ENCODE measurements at regions not wholly inside any gene's neighbourhood (a gene's known extent, or its start where the extent isn't known, plus 50 kb on each side); places are given as distances from the start of the nearest gene placed in this dataset.

DNA sequence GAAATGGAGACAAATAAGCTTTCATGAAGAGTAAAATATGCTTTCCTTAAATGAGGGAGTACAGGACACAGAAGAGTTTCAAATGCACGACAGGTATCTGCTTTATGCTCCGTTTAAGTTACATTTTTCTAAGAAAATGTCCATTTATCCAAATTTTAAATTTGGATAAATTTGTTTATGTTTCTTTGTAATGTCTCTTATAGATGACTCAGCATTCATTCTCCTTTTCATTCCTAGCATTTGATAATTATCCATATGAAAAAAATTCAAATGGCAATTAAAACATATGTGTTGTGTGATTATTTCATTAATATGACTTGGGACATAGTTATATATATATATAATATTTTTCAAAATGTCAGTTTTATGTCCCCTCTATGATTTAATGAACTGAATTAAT is 1449.3 kb downstream of the SLITRK1 start:
- no peak for TF ChIP-seq CTCF (IDR thresholded peaks at IDR 0.05)
- no peaks in the 10 kb centered on the region for H3K79me2 ChIP-seq
- no peak overlapping the region for H3K4me3 ChIP-seq (ENCODE audit: low read depth, low read length)
- H2AFZ ChIP-seq: no peak overlapping the region
- H3K36me3 ChIP-seq (ENCODE audit: control insufficient read depth, insufficient read depth, low read length): no peaks in the 10 kb centered on the region
- no peak overlapping the region for H3K4me2 ChIP-seq (ENCODE audit: low read length)
- no peaks in the 10 kb centered on the region for H3K4me1 ChIP-seq
- no peaks in the 10 kb centered on the region for H3K27me3 ChIP-seq (ENCODE audit: control insufficient read depth, insufficient read depth, low read length)
- H3K27ac ChIP-seq: no peak overlapping the region
- H3K9ac ChIP-seq: no peak overlapping the region
- H3K9me3 ChIP-seq (ENCODE audit: control insufficient read depth, low read length): no peaks in the 10 kb centered on the region

GRCh38 chr13:82412749-82413148 is 1469.5 kb downstream of the SLITRK1 start:
- Histone ChIP-seq H3K4me2 (ENCODE audit: low read length) (no peak overlapping the region), H3K27me3 (ENCODE audit: control insufficient read depth, insufficient read depth, low read length) (no peaks in the 10 kb centered on the region), H3K4me3 (ENCODE audit: low read depth, low read length) (no peak overlapping the region), H3K4me1 (no peaks in the 10 kb centered on the region), H3K9ac (no peak overlapping the region), H3K36me3 (ENCODE audit: control insufficient read depth, insufficient read depth, low read length) (no peaks in the 10 kb centered on the region), H3K27ac (no peak overlapping the region), H3K9me3 (ENCODE audit: control insufficient read depth, low read length) (no peaks in the 10 kb centered on the region), H2AFZ (no peak overlapping the region), H3K79me2 (no peaks in the 10 kb centered on the region)
- TF ChIP-seq CTCF (IDR thresholded peaks at IDR 0.05): no peak

GRCh38 chr13:82407321-82407720 is 1475.0 kb downstream of the SLITRK1 start:
- H3K4me1 ChIP-seq: no peaks in the 10 kb centered on the region
- H3K36me3 ChIP-seq (ENCODE audit: control insufficient read depth, insufficient read depth, low read length): no peaks in the 10 kb centered on the region
- H3K4me3 ChIP-seq (ENCODE audit: low read depth, low read length): no peak overlapping the region
- no peak overlapping the region for H3K4me2 ChIP-seq (ENCODE audit: low read length)
- no peaks in the 10 kb centered on the region for H3K27me3 ChIP-seq (ENCODE audit: control insufficient read depth, insufficient read depth, low read length)
- no peaks in the 10 kb centered on the region for H3K9me3 ChIP-seq (ENCODE audit: control insufficient read depth, low read length)
- H3K79me2 ChIP-seq: no peaks in the 10 kb centered on the region
- H3K9ac ChIP-seq: no peak overlapping the region
- no peak overlapping the region for H3K27ac ChIP-seq
- H2AFZ ChIP-seq: no peak overlapping the region
- no peak for TF ChIP-seq CTCF (IDR thresholded peaks at IDR 0.05)

DNA sequence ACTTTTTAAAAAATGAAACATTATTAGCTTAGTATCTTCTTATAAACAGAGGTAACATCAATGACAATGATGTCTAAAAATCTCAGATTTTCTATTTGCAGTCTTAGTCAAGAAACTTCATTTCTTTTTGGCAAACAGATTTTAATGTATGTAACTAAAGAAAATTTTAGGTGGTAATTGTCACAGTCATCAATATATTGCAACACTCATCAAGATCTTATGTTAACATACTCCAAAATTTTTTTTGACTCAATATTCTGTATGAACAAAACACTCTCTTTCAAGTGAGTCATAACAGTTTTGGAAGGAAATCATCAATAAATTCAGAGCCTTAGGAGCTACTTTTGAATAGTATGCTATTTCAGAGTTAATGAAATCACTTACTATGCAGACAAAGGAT is 1507.6 kb downstream of the SLITRK1 start:
- no peak overlapping the region for H2AFZ ChIP-seq
- H3K4me2 ChIP-seq (ENCODE audit: low read length): no peak overlapping the region
- no peak overlapping the region for H3K27ac ChIP-seq
- no peaks in the 10 kb centered on the region for H3K4me1 ChIP-seq
- H3K79me2 ChIP-seq: no peaks in the 10 kb centered on the region
- no peaks in the 10 kb centered on the region for H3K9me3 ChIP-seq (ENCODE audit: control insufficient read depth, low read length)
- no peak overlapping the region for H3K9ac ChIP-seq
- no peak for TF ChIP-seq CTCF (IDR thresholded peaks at IDR 0.05)
- H3K36me3 ChIP-seq (ENCODE audit: control insufficient read depth, insufficient read depth, low read length): no peaks in the 10 kb centered on the region
- no peaks in the 10 kb centered on the region for H3K27me3 ChIP-seq (ENCODE audit: control insufficient read depth, insufficient read depth, low read length)
- H3K4me3 ChIP-seq (ENCODE audit: low read depth, low read length): no peak overlapping the region

- Histone ChIP-seq H3K4me1 (no peaks in the 10 kb centered on the region), H3K9ac (no peak overlapping the region), H3K79me2 (no peaks in the 10 kb centered on the region), H3K27me3 (ENCODE audit: control insufficient read depth, insufficient read depth, low read length) (no peaks in the 10 kb centered on the region), H3K4me2 (ENCODE audit: low read length) (no peak overlapping the region), H3K36me3 (ENCODE audit: control insufficient read depth, insufficient read depth, low read length) (no peaks in the 10 kb centered on the region), H3K9me3 (ENCODE audit: control insufficient read depth, low read length) (no peaks in the 10 kb centered on the region), H3K4me3 (ENCODE audit: low read depth, low read length) (no peak overlapping the region), H2AFZ (no peak overlapping the region), H3K27ac (no peak overlapping the region)
- TF ChIP-seq CTCF (IDR thresholded peaks at IDR 0.05): no peak
Observed at GRCh38 chr13:82370316-82370715, 1512.0 kb downstream of the SLITRK1 start.
